HUES64 (cell line): ENCODE measurements at regions not wholly inside any gene's neighbourhood (a gene's known extent, or its start where the extent isn't known, plus 50 kb on each side); places are given as distances from the start of the nearest gene placed in this dataset.
"Not testable (repeated sequence)": the region's sequence is repeated elsewhere in the genome, so short reads cannot be mapped to it uniquely, and the experiment has no call there.

Experiments used
- H3K27ac ChIP-seq: 2 replicates; pipeline ENCODE4 v1.7.0; 2013; ENCODE audit warnings: low read depth, low read length, inconsistent platforms
- H3K27me3 ChIP-seq: 2 replicates; pipeline ENCODE4 v1.6.1; 2013; ENCODE audit warnings: mild to moderate bottlenecking, low read length; ENCODE audit not compliant: insufficient read depth
- H3K36me3 ChIP-seq: 2 replicates; pipeline ENCODE4 v1.6.1; 2013; ENCODE audit warnings: mild to moderate bottlenecking, low read length; ENCODE audit not compliant: insufficient read depth
- H3K4me1 ChIP-seq: 2 replicates; pipeline ENCODE4 v1.6.1; 2013; ENCODE audit warnings: mild to moderate bottlenecking, low read length, moderate library complexity; ENCODE audit not compliant: insufficient read depth
- H3K4me3 ChIP-seq: 2 replicates; pipeline ENCODE4 v1.5.1; 2013; ENCODE audit warnings: mild to moderate bottlenecking, low read length, moderate library complexity
- H3K9ac ChIP-seq: 2 replicates; pipeline ENCODE4 v1.6.1; 2013; ENCODE audit warnings: mild to moderate bottlenecking, low read depth, low read length
- H3K9me3 ChIP-seq: 2 replicates; pipeline ENCODE4 v1.6.1; 2013; ENCODE audit warnings: low read depth, low read length; ENCODE audit not compliant: insufficient read depth
- WGBS: fragments of 150-250, 120-280 bp; methylation state at CpG from one replicate; pipeline ENCODE4 v1.1.7; 2013; ENCODE audit warnings: missing lambda C conversion rate; 5-methylcytosine and 5-hydroxymethylcytosine counted together

DNA sequence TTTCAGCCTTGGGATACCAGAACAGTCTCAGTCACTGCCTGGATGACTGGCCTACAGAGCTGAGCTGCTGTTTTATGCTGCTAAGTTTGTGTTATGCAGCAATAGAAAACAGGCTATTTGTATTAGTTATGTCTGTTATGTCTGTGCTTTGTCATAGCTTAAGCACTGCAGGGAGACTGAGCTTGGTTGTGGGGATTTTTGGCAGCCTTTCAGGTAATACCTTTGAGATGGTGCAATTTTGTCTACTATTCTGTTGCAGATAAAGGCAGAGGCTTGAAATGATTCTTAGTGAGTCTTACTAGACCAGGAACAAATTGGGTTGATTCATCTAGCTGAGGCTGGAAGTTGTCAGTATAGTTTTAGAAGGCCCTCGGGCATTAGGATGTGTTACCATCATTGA, 201.3 kb upstream of the RBM19 start:
- H3K9ac ChIP-seq: no peak overlapping the region
- no peak overlapping the region for H3K27ac ChIP-seq
- WGBS: 94% methylated on average over 1 of the region's 1 CpG
- H3K27me3 ChIP-seq: peaks cover 24% of the 10 kb centered on the region
- H3K36me3 ChIP-seq: no peaks in the 10 kb centered on the region
- no peak overlapping the region for H3K4me3 ChIP-seq
- H3K9me3 ChIP-seq: no peaks in the 10 kb centered on the region
- no peaks in the 10 kb centered on the region for H3K4me1 ChIP-seq

DNA sequence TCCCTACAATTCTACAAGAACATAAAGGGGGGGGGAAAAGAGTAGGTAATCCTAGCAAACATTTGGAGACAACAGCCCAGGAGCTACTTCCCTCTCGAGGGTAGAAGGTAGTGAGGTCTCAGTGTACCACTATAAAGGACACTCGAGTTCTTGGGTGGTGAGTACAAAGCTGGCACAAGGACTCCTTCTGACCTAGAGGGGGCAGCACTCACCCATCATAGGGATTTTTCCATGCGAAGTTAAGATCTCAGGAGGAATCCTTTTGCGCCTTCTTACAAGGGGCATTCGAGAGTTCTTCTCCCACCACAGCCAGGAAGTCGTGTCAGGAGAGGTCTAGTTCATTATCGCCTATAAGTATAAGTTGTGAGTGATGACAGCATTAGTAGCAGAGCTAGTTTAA, 200.2 kb upstream of the RBM19 start:
- Histone ChIP-seq H3K27me3 (peaks cover 30% of the 10 kb centered on the region), H3K36me3 (no peaks in the 10 kb centered on the region), H3K4me3 (no peak overlapping the region), H3K27ac (no peak overlapping the region), H3K9ac (no peak overlapping the region), H3K9me3 (no peaks in the 10 kb centered on the region), H3K4me1 (no peaks in the 10 kb centered on the region)
- 25% methylated on average over 7 of the region's 7 CpGs for WGBS

DNA sequence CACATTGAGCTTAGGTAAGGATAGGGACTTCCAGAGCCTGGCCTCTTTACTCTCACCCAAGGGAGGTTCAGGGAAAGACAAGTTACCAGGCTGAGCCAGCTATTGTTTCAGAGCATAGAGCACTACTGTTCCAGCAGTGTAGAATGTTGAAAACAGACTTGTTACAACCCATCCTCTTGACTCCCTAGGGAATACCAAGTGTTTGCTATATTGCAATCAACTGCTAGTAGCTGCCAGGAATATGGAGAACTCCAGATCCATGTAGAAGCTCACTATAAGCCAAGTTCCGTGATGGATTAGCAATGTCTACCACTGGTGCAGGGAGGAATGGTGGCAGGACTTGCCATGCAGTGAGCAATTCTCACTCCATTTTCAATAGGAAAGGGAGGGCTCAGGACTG, 199.8 kb upstream of the RBM19 start:
- H3K9ac ChIP-seq: no peak overlapping the region
- WGBS: 82% methylated on average over 1 of the region's 1 CpG
- no peak overlapping the region for H3K4me3 ChIP-seq
- H3K27ac ChIP-seq: no peak overlapping the region
- no peaks in the 10 kb centered on the region for H3K9me3 ChIP-seq
- H3K27me3 ChIP-seq: peaks cover 30% of the 10 kb centered on the region
- no peaks in the 10 kb centered on the region for H3K36me3 ChIP-seq
- H3K4me1 ChIP-seq: no peaks in the 10 kb centered on the region

GRCh38 chr12:114164351-114164750, 198.2 kb upstream of the RBM19 start:
- H3K4me3 ChIP-seq: no peak overlapping the region
- peaks cover 26% of the 10 kb centered on the region; the same call in 1 of the 2 replicates for H3K27me3 ChIP-seq
- WGBS: 91% methylated on average over 4 of the region's 4 CpGs
- no peak overlapping the region for H3K27ac ChIP-seq
- H3K9ac ChIP-seq: no peak overlapping the region
- H3K9me3 ChIP-seq: no peaks in the 10 kb centered on the region
- no peaks in the 10 kb centered on the region for H3K36me3 ChIP-seq
- no peaks in the 10 kb centered on the region for H3K4me1 ChIP-seq

- Histone ChIP-seq H3K27me3 (peaks cover 26% of the 10 kb centered on the region; the same call in 1 of the 2 replicates), H3K4me3 (no peak overlapping the region), H3K9me3 (no peaks in the 10 kb centered on the region), H3K36me3 (no peaks in the 10 kb centered on the region), H3K27ac (no peak overlapping the region), H3K4me1 (no peaks in the 10 kb centered on the region), H3K9ac (no peak overlapping the region)
- 83% methylated on average over 4 of the region's 4 CpGs for WGBS
These were observed 197.6 kb upstream of the RBM19 start for GRCh38 chr12:114163771-114164170.

DNA sequence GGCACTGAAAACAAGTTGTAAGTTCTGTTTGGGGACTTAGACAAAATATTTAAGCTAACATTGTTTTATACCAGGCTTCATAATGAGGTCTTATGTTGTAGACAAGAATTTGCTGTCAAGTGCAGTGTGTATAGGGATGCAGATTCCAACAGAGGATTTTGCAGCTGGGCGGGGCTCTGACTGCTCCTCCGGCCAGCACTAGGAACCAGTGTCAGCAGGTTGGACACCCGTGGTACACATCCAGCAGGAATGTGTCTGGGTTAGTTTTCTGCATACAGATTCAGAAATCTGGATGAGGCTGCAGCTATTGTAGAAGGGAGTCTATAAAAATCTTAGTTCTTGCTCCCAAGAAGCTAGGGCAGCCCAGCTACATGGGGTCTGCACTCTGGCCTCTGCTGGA, 194.3 kb upstream of the RBM19 start:
- H3K36me3 ChIP-seq: no peaks in the 10 kb centered on the region
- H3K9ac ChIP-seq: no peak overlapping the region
- H3K4me3 ChIP-seq: no peak overlapping the region
- H3K9me3 ChIP-seq: no peaks in the 10 kb centered on the region
- no peaks in the 10 kb centered on the region for H3K4me1 ChIP-seq
- WGBS: 91% methylated on average over 3 of the region's 3 CpGs
- no peak overlapping the region for H3K27ac ChIP-seq
- H3K27me3 ChIP-seq: peaks cover 14% of the 10 kb centered on the region; the same call in 1 of the 2 replicates

DNA sequence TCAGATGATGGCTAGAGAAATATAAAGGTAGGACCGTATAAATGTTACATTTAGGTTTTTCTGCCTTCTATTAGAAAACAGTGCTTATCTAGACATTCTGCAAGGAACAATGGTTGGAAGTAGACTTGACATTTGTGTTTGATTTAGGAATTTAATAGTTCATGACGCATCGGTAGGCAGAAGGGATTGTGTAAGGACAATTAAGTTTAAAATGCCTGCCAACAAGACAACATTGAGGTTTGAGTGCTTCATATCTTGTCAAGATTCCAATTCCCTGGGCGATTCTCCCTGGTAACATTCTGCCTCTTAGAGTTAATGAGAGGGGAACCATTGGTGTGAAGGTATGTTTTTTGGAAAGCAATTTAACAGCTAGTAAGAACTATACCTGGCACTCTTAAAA, 186.8 kb upstream of the RBM19 start:
- 95% methylated on average over 4 of the region's 4 CpGs for WGBS

GRCh38 chr12:114152066-114152465, 185.9 kb upstream of the RBM19 start:
- Histone ChIP-seq H3K4me3 (no peak overlapping the region), H3K9me3 (no peaks in the 10 kb centered on the region), H3K4me1 (no peaks in the 10 kb centered on the region), H3K9ac (no peak overlapping the region), H3K27me3 (peaks cover 26% of the 10 kb centered on the region), H3K27ac (no peak overlapping the region), H3K36me3 (no peaks in the 10 kb centered on the region)
- 70% methylated on average over 1 of the region's 1 CpG for WGBS

More for the DNA sequence above, 186.8 kb upstream of the RBM19 start:
- H3K36me3 ChIP-seq: no peaks in the 10 kb centered on the region
- no peak overlapping the region for H3K27ac ChIP-seq
- H3K9ac ChIP-seq: no peak overlapping the region
- H3K4me1 ChIP-seq: no peaks in the 10 kb centered on the region
- H3K27me3 ChIP-seq: peaks cover 22% of the 10 kb centered on the region
- no peak overlapping the region for H3K4me3 ChIP-seq
- H3K9me3 ChIP-seq: no peaks in the 10 kb centered on the region

GRCh38 chr12:114150584-114150983, 184.5 kb upstream of the RBM19 start:
- H3K9ac ChIP-seq, H3K36me3 ChIP-seq, H3K9me3 ChIP-seq, H3K4me3 ChIP-seq, H3K4me1 ChIP-seq, H3K27ac ChIP-seq: not testable (repeated sequence)
- H3K27me3 ChIP-seq: peaks cover 29% of the 10 kb centered on the region

DNA sequence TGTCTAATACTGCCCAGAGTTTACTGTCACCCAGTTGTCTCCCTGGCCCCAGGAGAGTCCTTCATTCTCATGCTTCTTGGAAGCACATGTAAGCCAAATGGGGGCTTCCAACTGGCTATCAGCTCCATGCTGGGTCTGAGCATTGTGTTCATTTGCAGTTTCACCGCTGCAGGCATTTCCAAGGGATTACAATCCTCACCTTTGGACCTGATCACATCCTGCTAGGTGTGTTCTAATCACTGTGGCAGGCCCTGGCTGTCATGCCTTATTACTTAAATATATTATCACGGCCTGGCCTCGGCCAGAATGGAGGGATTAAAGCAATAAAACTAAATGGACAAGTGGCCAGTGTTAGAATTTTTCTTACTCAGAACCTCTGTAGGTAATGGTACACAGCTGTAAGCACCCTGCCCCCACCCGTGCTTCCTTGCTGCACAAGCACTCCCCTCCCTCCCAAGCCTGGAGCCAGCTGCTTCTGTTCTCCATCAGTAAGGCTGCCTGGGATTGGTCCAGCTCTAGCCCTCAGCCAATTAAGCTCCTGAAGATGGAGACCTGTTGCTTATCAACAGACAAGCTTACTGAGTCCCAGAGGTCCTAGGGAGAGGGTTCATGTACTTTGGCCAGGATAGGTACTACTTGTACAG, 175.9 kb upstream of the RBM19 start:
- no peak overlapping the region for H3K9ac ChIP-seq
- peaks cover 10% of the 10 kb centered on the region for H3K27me3 ChIP-seq
- H3K36me3 ChIP-seq: no peaks in the 10 kb centered on the region
- no peaks in the 10 kb centered on the region for H3K4me1 ChIP-seq
- H3K4me3 ChIP-seq: no peak overlapping the region
- WGBS: 81% methylated on average over 4 of the region's 4 CpGs
- no peaks in the 10 kb centered on the region for H3K9me3 ChIP-seq
- H3K27ac ChIP-seq: no peak overlapping the region

DNA sequence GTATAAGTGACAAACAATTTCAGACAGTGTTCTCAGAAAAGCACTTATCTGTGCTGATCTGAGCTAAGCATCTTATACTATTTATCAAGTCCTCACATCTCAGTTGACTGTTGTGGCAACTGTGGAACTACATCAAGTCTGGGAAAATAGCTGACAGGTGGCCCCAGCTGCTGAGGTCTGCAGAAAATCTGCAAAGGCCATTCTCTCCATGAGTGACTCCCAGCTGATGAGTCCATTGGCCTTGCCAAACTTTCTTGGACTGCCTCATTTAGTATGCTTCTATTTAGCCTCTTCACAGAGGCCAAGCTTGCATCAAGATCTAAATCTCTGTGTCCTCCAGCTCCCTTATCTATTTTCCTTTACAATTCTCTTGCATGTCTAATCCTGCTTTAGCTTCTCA, 174.5 kb upstream of the RBM19 start:
- Histone ChIP-seq H3K27me3 (peaks cover 19% of the 10 kb centered on the region), H3K36me3 (no peaks in the 10 kb centered on the region), H3K9ac (no peak overlapping the region), H3K9me3 (no peaks in the 10 kb centered on the region), H3K27ac (no peak overlapping the region), H3K4me1 (no peaks in the 10 kb centered on the region), H3K4me3 (no peak overlapping the region)

GRCh38 chr12:114136631-114137030, 170.5 kb upstream of the RBM19 start:
- no peaks in the 10 kb centered on the region for H3K4me1 ChIP-seq
- peaks cover 35% of the 10 kb centered on the region; the same call in 1 of the 2 replicates for H3K27me3 ChIP-seq
- 60% methylated on average over 2 of the region's 3 CpGs for WGBS
- H3K9ac ChIP-seq: no peak overlapping the region
- no peaks in the 10 kb centered on the region for H3K36me3 ChIP-seq
- H3K4me3 ChIP-seq: no peak overlapping the region
- H3K9me3 ChIP-seq: no peaks in the 10 kb centered on the region
- H3K27ac ChIP-seq: no peak overlapping the region
